ENCODE measurements at regions not wholly inside any gene's neighbourhood (a gene's known extent, or its start where the extent isn't known, plus 50 kb on each side); places are given as distances from the start of the nearest gene placed in this dataset.

GRCh38 chr7:16089801-16090200, 331.5 kb downstream of the CRPPA start:
- TF ChIP-seq FOXM1 (IDR thresholded peaks at IDR 0.05; ENCODE audit: borderline replicate concordance, low read depth), result no peak
- TF ChIP-seq MAX (IDR thresholded peaks at IDR 0.05), result no peak
- no peak for TF ChIP-seq TCF12 (IDR thresholded peaks at IDR 0.05; ENCODE audit: low read depth)
- TF ChIP-seq ZBTB7A (IDR thresholded peaks at IDR 0.05; ENCODE audit: low read depth), result no peak
- TF ChIP-seq REST (IDR thresholded peaks at IDR 0.05; ENCODE audit: low read depth), result no peak
- no peak for TF ChIP-seq RAD21 (IDR thresholded peaks at IDR 0.05; ENCODE audit: low read depth)
